Skeletal muscle tissue (tissue), 3 donors: ENCODE measurements at regions not wholly inside any gene's neighbourhood (a gene's known extent, or its start where the extent isn't known, plus 50 kb on each side); places are given as distances from the start of the nearest gene placed in this dataset.
A peak's percentile ranks its signal among the peaks of the same experiment; 100 is the strongest.

ENCODE experiments used
- H3K27ac ChIP-seq: one replicate; pipeline ENCODE4 v1.7.0; 2013; ENCODE audit warnings: mild to moderate bottlenecking, low read depth, low read length, inconsistent platforms
- H3K27me3 ChIP-seq, 3 donors: one replicate each; pipeline ENCODE4 v1.7.0; 2013; ENCODE audit warnings: low read length in 3 of 3; ENCODE audit not compliant: control insufficient read depth in 3 of 3, insufficient read depth in 3 of 3
- H3K36me3 ChIP-seq, 3 donors: one replicate each; pipeline ENCODE4 v1.7.0; 2013; ENCODE audit warnings: low read length in 3 of 3; ENCODE audit not compliant: control insufficient read depth in 3 of 3, insufficient read depth in 3 of 3
- H3K4me1 ChIP-seq, 3 donors: one replicate each; pipeline ENCODE4 v1.7.0; 2013; ENCODE audit warnings: low read length in 3 of 3, mild to moderate bottlenecking in 3 of 3; ENCODE audit not compliant: control insufficient read depth in 3 of 3, insufficient read depth in 3 of 3
- H3K4me3 ChIP-seq, 3 donors: one replicate each; pipeline ENCODE4 v1.7.0; 2013; ENCODE audit warnings: low read length in 3 of 3
- H3K9ac ChIP-seq, 3 donors: one replicate each; pipeline ENCODE4 v1.7.0; 2013; ENCODE audit warnings: low read length in 3 of 3, mild to moderate bottlenecking in 3 of 3, moderate library complexity in 2 of 3, low read depth in 1 of 3
- H3K9me3 ChIP-seq, 3 donors: one replicate each; pipeline ENCODE4 v1.7.0; 2013; ENCODE audit warnings: low read length in 3 of 3; ENCODE audit not compliant: control insufficient read depth in 3 of 3
- donor health status: Osteomylitis.

DNA sequence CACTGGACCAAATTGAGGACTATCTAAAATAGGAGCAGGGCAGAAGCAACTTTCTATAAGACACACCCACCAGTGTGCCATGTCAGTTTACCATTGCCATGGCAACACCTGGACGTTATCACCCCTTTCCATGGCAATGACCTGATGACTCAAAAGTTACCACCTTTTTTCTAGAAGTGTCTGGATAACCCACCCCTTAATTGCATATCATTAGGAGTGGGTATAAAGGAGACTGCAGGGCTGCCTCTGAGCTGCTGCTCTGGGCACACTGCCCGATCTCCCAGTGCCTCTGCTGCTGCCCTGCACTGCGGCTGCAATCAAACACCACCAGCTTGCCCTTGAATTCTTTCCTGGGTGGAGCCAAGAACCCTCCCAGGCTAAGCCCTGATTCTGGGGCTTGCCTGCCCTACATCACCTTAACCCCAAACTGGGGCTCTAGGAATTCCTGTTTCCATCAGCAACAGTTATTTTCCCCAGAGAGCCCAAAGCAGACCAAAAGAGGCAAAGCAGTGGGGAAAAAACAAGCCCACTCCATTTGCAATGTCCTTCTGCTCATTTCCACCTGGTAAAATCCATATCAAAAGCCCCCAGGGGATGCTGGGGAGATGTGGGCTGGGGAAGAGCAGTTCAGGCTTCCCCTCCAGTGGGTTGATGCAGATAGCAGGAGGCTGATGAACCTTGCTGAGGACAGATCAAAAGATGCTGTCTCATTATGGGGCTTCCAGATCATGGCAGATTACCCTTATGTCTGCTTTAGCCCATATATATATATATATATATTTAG, 129.5 kb upstream of the NCOR2 start:
- no peak overlapping the region for H3K27ac ChIP-seq
- peaks cover 0 to 6% (median 4%) of the 10 kb centered on the region in 3 donors for H3K9me3 ChIP-seq
- no peaks in the 10 kb centered on the region for H3K27me3 ChIP-seq
- H3K36me3 ChIP-seq = no peaks in the 10 kb centered on the region
- H3K4me3 ChIP-seq = no peak overlapping the region
- H3K4me1 ChIP-seq = peaks cover 10 to 32% (median 13%) of the 10 kb centered on the region in 3 donors
- H3K9ac ChIP-seq = no peak overlapping the region

DNA sequence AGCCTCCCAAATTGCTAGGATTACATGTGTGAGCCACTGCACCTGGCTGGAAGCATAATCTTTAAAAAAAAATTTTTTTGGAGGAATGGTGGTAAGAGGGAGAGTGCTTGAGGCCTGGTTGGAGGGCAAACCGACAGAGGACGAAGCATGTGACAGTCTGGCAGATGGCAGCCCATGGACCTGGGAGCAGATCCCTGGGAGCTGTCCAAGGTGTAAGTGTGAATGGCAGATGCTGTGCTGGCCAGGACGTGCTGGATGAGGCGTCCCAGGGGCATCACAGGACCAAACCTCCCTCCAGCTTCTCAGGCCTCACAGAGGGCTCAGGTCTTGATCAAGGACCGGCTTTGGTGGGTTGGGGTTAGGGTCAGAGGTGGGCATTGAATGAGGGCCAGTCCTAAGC, 128.4 kb upstream of the NCOR2 start:
- no peak overlapping the region for H3K27ac ChIP-seq
- H3K4me3 ChIP-seq = no peak overlapping the region
- H3K36me3 ChIP-seq = no peaks in the 10 kb centered on the region
- no peak overlapping the region for H3K9ac ChIP-seq
- H3K27me3 ChIP-seq = no peaks in the 10 kb centered on the region
- H3K4me1 ChIP-seq = peaks cover 4 to 25% (median 8%) of the 10 kb centered on the region in 3 donors
- H3K9me3 ChIP-seq = peaks cover 0 to 6% (median 4%) of the 10 kb centered on the region in 3 donors

DNA sequence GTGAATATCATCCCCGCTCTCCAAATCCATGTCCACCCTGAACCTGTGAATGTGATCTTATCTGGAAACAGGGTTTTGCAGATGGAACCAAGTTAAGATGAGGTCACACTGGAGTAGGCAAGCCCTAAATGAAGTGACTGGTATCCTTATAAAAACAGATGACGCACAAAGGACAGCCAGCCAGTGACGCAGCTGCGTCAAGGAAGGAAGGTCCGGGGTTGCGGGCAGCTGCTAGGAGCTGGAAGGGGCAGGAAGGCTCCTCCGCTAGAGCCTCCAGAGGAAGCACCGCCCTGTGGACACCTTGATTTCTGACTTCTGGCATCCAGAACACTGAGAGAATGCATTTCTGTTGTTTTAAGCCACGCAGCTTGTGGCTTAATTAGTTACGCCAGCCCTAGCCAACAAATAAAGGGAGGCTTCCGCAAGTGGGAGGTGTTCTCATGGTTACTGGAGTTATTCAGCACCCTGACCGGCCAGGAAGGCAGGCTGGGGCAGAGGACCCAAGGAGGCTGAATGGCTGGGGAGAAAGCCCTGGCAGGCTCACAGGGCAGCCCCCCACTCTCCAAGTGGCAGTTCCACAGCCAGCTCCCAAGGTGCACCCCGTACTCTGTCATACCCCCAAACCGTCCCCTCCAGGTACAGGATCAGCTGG, 127.6 kb upstream of the NCOR2 start:
- Histone ChIP-seq H3K4me3 (no peak overlapping the region), H3K9me3 (peaks cover 0 to 6% (median 4%) of the 10 kb centered on the region in 3 donors), H3K27me3 (no peaks in the 10 kb centered on the region), H3K27ac (peak overlapping the region; percentile 47), H3K4me1 (peaks cover 0 to 21% (median 6%) of the 10 kb centered on the region in 3 donors), H3K9ac (peak overlapping the region in 1 of 3 donors; percentile 16), H3K36me3 (no peaks in the 10 kb centered on the region)

DNA sequence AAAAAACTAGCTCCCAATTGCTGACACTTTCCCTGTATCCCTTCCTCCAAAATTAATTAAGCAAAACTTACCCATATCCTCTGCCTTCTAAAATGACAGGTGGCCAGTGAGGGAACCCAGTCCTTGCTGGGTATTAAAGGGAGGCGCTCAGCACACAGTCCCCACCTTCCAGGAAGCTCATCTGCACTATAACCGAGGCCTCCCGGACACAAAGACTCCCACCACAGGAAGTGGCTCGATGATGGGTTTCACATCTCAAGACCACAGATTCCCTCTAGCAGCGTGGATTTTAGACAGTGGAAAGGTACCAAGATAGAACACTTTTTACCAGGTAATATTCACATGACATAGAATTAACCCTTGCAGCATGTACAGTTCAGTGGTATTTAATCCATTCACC, 126.8 kb upstream of the NCOR2 start:
- Histone ChIP-seq H3K27me3 (no peaks in the 10 kb centered on the region), H3K9ac (no peak overlapping the region), H3K4me1 (peaks cover 0 to 21% (median 6%) of the 10 kb centered on the region in 3 donors), H3K4me3 (no peak overlapping the region), H3K27ac (peak overlapping the region; percentile 47), H3K9me3 (peaks cover 0 to 6% (median 4%) of the 10 kb centered on the region in 3 donors), H3K36me3 (no peaks in the 10 kb centered on the region)

DNA sequence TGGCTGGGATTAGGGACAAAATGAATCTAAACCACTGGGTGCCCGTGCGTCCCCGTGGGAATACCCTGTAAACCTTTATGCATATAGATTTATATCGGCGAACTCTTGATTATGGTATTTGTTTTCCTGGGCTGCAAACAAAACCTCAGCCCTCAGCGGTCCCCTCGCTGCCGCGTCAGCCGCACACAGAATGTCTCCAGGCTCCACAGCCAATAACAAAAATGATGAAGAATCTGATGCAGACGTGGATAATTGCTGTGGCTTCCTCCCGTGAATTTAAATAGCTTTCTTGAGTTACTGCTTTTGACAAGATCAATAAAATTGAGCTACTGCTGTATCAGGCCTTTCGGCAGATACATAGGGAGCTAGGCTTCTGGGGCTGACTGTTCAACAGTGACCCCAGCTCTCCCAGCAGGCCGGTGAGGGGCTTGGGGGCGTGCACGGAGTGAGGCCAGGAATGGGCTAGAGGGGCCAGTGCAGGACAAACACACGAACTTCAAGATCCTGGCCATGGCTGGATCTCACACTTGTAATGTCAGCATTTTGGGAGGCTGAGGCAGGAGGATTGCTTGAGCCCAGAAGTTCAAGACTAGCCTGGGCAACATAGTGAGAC, 125.8 kb upstream of the NCOR2 start:
- peaks cover 4 to 25% (median 8%) of the 10 kb centered on the region in 3 donors for H3K4me1 ChIP-seq
- H3K4me3 ChIP-seq = no peak overlapping the region
- no peaks in the 10 kb centered on the region for H3K27me3 ChIP-seq
- no peak overlapping the region for H3K27ac ChIP-seq
- peaks cover 0 to 6% (median 4%) of the 10 kb centered on the region in 3 donors for H3K9me3 ChIP-seq
- no peak overlapping the region for H3K9ac ChIP-seq
- no peaks in the 10 kb centered on the region for H3K36me3 ChIP-seq

DNA sequence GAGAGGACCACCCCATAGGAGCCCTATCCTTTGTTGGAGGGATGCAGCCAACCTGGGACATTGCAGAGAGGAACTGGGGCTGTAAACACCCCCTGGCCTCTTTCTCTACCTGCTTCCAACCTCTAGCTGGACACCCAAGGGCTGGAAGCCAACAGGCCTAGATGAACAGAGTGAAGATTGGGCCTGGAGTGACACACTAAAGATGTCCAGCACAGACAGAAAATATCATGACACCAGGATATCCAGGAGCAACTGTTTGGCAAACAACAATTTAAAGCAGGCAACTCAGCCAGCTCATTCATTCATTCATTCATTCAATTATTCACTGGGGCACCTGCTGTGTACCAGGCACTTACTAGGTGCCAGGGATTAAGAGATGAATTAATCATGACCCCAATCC, 125.0 kb upstream of the NCOR2 start:
- H3K9me3 ChIP-seq = peaks cover 0 to 6% (median 4%) of the 10 kb centered on the region in 3 donors
- H3K27ac ChIP-seq = no peak overlapping the region
- H3K36me3 ChIP-seq = no peaks in the 10 kb centered on the region
- no peak overlapping the region for H3K4me3 ChIP-seq
- H3K27me3 ChIP-seq = no peaks in the 10 kb centered on the region
- peaks cover 11 to 32% (median 14%) of the 10 kb centered on the region in 3 donors for H3K4me1 ChIP-seq
- H3K9ac ChIP-seq = no peak overlapping the region

DNA sequence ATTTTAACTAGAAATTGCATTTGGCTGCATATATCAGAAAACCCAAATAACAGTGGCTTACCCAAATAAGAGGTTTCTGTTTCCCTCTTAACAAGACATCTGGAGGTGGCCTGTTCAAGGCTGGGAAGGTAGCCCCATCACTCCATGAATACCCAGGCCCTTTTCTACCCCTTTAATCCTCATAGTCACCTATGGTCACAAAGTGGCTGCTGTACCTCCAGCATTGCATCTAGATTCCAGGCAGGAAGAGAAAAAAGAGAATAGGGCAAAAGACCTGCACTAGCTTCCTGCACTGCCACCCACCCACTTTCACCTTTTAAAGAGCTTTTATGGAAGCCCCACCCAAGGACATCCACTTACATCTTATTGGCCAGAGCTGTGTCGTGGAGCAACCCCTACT, 124.0 kb upstream of the NCOR2 start:
- Histone ChIP-seq H3K4me1 (peaks cover 11 to 26% (median 16%) of the 10 kb centered on the region in 3 donors), H3K9ac (no peak overlapping the region), H3K4me3 (no peak overlapping the region), H3K27ac (no peak overlapping the region), H3K27me3 (no peaks in the 10 kb centered on the region), H3K36me3 (no peaks in the 10 kb centered on the region), H3K9me3 (peaks cover 0 to 6% (median 4%) of the 10 kb centered on the region in 3 donors)

DNA sequence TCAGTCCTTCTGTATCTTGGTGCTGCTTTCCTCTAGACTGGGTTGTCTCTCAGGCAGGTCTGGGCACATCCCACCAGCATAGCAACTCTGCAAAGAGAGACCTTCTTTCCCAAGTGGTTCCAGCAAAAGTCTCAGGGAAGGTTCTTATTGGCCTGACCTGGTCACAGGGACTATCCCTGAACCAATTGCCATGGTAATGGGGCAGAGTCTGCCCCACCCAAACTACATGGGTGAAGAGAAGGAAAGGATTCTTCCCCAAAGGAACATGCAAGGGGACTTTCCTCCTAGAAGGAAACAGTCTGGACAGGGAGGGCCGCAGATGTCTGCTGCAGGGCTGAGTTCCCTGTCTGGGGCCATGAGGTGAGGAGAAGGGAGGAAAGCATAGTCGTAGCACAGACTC, 122.2 kb upstream of the NCOR2 start:
- Histone ChIP-seq H3K4me1 (peaks cover 27 to 34% (median 32%) of the 10 kb centered on the region in 3 donors), H3K27ac (no peak overlapping the region), H3K27me3 (no peaks in the 10 kb centered on the region), H3K4me3 (no peak overlapping the region), H3K36me3 (no peaks in the 10 kb centered on the region), H3K9me3 (peaks cover 0 to 6% (median 4%) of the 10 kb centered on the region in 3 donors), H3K9ac (no peak overlapping the region)

DNA sequence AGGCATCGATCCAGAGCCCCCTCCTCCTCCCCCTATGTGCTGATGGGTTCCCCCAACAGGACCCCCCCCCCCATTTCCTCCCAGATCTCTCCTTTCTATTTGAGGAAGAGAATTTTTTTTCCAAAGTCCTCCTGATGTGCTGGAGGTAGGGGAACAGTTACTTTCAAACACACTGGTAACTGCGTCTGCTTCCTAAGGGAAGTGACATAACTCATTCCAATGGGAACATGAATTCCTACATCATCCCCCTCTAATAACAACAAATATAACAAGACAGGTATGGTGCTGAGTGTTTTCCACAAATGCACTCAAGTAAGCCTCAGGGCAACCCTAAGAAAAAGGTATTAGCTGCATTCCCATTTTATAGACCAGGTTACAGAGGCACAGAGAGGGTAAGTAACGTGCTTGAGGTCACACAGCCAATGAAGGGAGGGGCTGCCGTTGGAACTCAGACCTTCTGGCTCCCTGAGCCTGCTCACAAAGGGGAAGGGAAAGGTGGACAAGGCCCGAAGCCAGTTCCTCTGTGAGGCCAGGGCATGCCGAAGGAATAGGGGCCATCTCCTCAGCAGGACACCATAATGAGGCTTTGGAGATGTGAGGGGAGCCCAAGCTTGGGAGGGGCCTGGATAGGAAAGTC, 121.1 kb upstream of the NCOR2 start:
- Histone ChIP-seq H3K36me3 (no peaks in the 10 kb centered on the region), H3K27ac (peak overlapping the region; percentile 55), H3K9me3 (peaks cover 0 to 6% (median 4%) of the 10 kb centered on the region in 3 donors), H3K4me3 (no peak overlapping the region), H3K9ac (peak overlapping the region in 1 of 3 donors; percentile 40), H3K27me3 (no peaks in the 10 kb centered on the region), H3K4me1 (peaks cover 30 to 38% (median 36%) of the 10 kb centered on the region in 3 donors)
